HFF-Myc (cell line): ENCODE measurements at regions not wholly inside any gene's neighbourhood (a gene's known extent, or its start where the extent isn't known, plus 50 kb on each side); places are given as distances from the start of the nearest gene placed in this dataset.

Source experiments
- DNase-seq: peaks from one replicate; pipeline ENCODE4 v3.0.0-alpha.2; 2011; ENCODE audit warnings: low read depth; ENCODE audit errors: extremely low read depth
- H3K4me3 ChIP-seq: replicated peaks from 2 replicates; pipeline ENCODE4 v1.5.1; 2011; ENCODE audit warnings: low read depth, mild to moderate bottlenecking, control low read depth, low read length
- CTCF ChIP-seq: IDR thresholded peaks from 2 replicates; pipeline ENCODE4 v1.5.1; 2012; ENCODE audit warnings: mild to moderate bottlenecking, low read depth, low read length, control low read depth; ENCODE audit errors: missing control alignments

- no peak overlapping the region for H3K4me3 ChIP-seq
- DNase-seq, result no peak
- peak; percentile 30 for TF ChIP-seq CTCF
Measured at GRCh38 chr5:33297760-33298216, 143.0 kb upstream of the TARS1 start.

- TF ChIP-seq CTCF, result peak; percentile 53
- no peak for DNase-seq
- H3K4me3 ChIP-seq, result no peak overlapping the region
Measured at GRCh38 chr5:33299621-33300208, 141.1 kb upstream of the TARS1 start.

GRCh38 chr5:33300209-33300742 is 140.5 kb upstream of the TARS1 start:
- DNase-seq, result no peak
- TF ChIP-seq CTCF, result no peak
- no peak overlapping the region for H3K4me3 ChIP-seq

DNA sequence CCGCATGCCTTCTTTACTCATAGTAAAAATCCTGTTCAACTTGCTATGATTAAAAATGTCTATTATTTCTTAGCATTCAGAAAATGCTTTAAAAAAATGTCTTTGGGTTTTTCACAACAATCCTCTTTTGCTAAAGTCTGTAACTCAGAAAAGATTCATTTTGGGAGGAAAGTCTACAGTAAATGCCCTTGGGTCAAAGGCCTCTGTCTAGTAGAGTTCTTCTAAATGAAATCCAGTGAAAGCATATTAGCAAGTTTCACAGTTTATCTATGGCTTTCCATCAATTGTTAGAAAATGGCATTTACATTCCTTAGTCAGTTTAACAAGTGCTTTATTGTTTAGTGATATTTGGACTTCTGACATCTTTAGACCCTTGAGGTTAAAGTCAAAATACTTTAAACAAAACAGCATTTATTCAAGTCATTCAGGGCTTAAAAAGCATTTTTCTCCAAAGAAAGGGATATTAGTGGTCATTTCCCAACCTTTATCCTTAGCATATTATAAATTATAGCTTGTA is 137.1 kb upstream of the TARS1 start:
- no peak for DNase-seq
- H3K4me3 ChIP-seq, result no peak overlapping the region
- no peak for TF ChIP-seq CTCF

GRCh38 chr5:33304601-33305000 is 136.2 kb upstream of the TARS1 start:
- TF ChIP-seq CTCF, result no peak
- no peak overlapping the region for H3K4me3 ChIP-seq
- no peak for DNase-seq

DNA sequence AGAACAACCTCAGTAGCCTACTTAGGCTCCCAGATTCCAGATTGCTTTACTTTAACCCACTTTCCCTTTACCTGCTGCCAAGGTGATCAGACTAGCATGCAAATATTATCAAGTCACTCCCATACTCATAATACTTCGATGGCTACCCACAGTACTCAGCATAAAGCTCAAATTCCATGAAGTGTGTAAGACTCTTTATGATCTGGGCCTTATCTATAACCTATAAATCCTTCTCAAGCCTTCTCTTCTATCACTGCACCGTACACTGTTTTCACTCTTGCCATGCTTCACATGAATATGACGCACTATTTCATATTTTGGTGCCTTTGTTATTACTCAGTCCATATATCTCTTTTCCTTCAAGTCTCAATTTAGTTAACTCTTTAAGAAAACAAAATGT is 135.2 kb upstream of the TARS1 start:
- no peak overlapping the region for H3K4me3 ChIP-seq
- TF ChIP-seq CTCF, result no peak
- DNase-seq, result no peak
